ENCODE measurements at regions not wholly inside any gene's neighbourhood (a gene's known extent, or its start where the extent isn't known, plus 50 kb on each side); places are given as distances from the start of the nearest gene placed in this dataset.

DNA sequence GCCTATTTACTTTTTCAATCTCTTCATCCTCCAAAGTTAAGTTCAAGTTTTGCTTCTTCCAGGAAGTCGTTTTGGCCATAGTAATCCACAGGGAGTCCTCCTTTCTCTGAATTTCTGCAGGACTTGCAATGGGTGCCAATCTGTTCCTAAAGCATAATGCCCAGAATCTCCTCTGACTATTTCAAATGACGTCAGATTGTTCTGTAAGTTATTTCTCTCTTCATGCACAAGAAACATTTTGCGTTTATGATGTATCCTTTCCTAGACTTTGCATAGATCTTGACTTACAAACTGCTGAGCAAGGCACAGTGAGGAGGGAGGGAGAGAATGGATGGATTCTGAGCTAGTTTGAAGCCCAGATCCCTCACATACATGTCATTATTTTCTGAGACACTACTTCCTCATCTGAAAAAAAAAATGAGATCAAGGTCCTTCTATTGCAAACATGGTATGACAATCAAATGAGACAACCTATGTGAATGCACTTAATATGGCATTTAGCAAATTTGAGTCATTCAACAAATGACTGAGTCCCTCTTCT lies 103.1 kb downstream of the MEX3B start:
- TF ChIP-seq, protein P1, sequence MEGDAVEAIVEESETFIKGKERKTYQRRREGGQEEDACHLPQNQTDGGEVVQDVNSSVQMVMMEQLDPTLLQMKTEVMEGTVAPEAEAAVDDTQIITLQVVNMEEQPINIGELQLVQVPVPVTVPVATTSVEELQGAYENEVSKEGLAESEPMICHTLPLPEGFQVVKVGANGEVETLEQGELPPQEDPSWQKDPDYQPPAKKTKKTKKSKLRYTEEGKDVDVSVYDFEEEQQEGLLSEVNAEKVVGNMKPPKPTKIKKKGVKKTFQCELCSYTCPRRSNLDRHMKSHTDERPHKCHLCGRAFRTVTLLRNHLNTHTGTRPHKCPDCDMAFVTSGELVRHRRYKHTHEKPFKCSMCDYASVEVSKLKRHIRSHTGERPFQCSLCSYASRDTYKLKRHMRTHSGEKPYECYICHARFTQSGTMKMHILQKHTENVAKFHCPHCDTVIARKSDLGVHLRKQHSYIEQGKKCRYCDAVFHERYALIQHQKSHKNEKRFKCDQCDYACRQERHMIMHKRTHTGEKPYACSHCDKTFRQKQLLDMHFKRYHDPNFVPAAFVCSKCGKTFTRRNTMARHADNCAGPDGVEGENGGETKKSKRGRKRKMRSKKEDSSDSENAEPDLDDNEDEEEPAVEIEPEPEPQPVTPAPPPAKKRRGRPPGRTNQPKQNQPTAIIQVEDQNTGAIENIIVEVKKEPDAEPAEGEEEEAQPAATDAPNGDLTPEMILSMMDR (IDR thresholded peaks at IDR 0.05): no peak
- no peak for TF ChIP-seq POLR2A (IDR thresholded peaks at IDR 0.05)
